NCI-H2107 treated with DMSO at 0.1 percent for 48 hours (cell line): ENCODE measurements at regions not wholly inside any gene's neighbourhood (a gene's known extent, or its start where the extent isn't known, plus 50 kb on each side); places are given as distances from the start of the nearest gene placed in this dataset.

Experiments
- DNase-seq: peaks from one replicate; lab custom pipeline; 2025; ENCODE audit not compliant: unreplicated experiment; lab: John Stamatoyannopoulos, UW

DNA sequence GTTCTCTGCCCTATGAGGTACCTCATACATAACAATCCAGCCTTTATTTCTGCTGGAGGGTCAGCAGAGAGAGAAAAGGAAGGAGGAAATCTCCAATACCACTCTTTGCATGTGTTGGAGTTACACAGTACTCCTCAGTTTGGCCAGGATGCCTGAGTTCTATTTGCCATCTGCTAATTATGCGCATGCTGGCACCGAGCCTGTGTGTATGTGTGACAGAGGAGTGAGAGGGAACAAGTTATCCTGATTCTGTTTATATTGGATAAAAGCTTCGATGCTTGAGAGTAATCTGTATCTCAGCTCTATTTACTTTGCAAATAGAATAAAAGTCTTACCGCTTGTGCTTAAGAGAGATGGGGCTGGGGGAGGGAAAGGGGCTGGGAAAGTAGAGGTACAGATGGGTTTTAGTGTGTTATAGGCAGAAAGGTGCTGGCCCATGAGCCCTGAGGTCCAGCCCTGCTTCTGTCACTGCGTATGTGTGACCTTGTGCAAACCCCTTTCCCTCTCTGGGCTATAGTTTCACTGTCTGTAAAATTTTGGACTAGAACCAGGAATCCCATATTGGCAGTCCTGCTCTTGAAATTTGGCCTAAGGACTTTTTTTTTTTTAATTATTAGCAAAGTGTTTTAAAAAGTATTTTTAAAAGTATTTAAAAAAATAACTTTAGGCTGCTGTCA is 54.5 kb upstream of the PLXNA2 start:
- DNase-seq, result peak; percentile 77

DNA sequence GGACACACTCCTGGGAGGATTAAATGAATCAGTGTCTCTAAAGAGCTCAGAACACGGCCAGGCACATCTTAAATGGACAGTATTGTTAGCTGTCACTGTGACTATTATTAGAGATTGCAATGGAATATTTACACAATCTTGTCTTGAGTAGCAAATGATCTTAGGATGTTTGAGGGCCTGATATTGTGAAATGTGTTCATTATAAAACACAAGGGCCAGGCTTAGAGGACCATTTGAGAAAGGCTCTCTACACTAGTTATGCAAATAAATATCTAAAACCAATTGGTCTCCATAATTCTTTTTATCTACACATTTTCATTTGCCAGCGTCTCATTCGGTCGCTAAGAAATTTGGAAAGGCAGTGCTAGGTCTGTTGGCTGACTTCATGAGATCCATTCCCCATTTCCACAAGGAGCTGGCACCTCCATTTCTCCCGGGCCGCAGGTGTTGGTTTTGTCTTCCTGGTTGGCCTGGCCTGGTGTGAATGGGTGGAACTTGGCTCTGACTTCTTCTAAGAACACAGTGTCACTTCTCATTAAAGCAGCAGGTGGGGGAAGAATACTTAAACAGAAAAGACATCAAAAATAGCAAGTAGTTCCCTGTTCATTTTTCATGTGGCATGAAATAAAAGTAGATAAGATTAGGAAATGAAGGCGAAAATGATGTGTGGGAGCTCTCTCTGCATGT is 56.0 kb upstream of the PLXNA2 start:
- no peak for DNase-seq

DNA sequence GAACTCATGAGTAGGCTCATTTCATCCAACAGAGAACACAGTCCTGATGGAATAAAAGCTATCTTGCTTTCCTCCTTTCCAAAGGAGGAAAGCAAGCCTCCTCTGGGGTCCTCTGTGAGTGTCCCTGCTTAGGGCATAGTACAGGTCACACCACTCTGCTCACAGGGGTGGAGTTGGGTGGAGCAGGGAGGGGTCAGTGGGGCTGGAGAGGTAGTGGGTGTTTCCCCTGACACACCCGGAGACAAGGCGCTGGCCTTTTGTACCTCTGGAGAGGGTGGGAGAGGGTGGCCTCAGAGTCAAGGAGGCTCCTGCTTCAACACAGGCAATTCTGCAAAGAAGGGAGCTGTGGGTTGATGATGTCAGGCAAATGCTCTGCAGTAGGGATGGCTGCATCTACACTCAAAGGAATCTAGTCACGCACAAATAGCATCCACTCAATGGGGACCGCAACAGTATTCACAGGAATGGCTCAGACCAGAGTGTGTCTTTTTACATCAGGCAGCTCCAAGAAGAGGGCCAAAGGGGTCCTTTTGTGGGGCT is 58.6 kb upstream of the PLXNA2 start:
- DNase-seq, result no peak

- no peak for DNase-seq
Observed at GRCh38 chr1:208303743-208304712, 59.8 kb upstream of the PLXNA2 start.

DNA sequence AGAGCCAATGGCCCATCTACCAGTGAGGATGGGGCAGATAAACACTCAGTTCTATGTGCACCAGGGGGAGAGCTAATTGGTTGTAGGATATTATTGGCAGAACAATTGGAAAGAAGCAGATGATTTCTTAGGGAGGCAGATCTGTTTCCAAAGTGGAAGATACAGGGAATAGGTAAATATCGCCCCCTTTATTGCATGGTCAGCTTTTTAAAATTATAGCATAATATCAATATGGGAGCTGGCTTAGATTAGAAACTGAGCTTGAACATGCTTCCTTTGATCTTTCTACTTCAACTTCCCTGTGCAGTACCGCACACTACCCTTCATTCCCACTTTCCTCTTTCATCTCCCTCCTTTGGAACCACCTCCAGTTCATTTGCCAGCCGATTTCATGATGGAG is 64.0 kb upstream of the PLXNA2 start:
- DNase-seq, result no peak

DNA sequence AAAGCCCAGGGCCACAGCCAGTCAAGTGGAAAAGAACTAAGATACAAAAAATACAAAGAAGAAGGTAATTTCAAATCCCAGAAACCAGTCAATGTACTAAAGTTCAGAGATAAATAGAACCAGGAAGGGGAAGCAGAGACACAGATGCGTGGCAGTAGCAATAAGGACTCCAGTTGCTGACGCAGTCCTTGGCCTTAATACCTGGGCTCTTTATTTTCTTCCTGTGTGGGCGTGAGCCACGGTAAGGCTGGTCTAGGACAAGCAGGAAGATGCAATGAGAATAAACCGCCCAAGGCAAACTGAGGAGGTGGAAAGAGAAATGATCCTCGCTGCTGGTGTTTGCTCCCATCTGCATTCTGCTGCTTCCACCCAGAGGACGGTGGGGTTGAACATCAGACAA is 65.6 kb upstream of the PLXNA2 start:
- no peak for DNase-seq

- no peak for DNase-seq
Observed at GRCh38 chr1:208312706-208313105, 68.5 kb upstream of the PLXNA2 start.

GRCh38 chr1:208314431-208314830 is 70.2 kb upstream of the PLXNA2 start:
- no peak for DNase-seq

GRCh38 chr1:208318150-208318734 is 74.1 kb upstream of the PLXNA2 start:
- DNase-seq, result no peak

- no peak for DNase-seq
Observed at GRCh38 chr1:208324005-208324404, 79.8 kb upstream of the PLXNA2 start.

DNA sequence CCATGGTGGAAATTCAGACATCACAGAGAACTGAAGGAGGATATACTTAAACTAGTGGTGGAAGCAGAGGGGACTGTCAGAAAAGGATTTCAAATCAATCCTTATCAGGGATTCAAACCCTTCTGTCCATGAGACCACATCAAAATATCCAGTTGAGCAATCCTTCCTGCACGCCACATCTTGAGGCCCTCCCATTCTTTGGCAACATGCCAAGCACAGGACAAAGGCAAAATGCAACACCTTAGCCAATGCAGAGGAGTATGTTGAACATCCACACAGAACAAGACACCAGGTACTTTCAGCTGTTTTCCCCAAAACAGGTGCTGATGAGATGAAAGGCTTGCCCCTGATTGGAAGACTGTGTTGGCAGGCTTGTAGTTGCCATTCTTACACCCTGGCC is 81.8 kb upstream of the PLXNA2 start:
- no peak for DNase-seq

DNA sequence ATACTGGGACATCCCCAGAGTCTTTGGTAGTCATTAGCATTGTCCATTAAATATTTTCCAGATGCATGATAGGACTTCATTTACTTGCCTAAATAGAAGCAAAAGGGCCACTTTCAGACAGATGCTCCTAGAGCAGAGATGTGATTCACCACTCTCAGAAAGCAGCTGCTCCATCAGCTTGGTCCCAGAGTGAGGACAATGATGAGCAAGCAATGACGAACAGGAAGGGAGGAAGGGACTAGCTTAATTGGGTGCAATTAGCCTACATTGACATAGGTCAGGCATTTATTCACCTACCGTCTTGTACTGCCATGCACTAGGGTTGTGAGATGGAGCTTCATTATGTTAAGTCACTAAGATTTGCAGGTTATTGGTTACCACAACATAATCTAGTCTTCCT is 85.1 kb upstream of the PLXNA2 start:
- no peak for DNase-seq

- DNase-seq, result no peak
Observed at GRCh38 chr1:208332036-208332773, 88.0 kb upstream of the PLXNA2 start.

DNA sequence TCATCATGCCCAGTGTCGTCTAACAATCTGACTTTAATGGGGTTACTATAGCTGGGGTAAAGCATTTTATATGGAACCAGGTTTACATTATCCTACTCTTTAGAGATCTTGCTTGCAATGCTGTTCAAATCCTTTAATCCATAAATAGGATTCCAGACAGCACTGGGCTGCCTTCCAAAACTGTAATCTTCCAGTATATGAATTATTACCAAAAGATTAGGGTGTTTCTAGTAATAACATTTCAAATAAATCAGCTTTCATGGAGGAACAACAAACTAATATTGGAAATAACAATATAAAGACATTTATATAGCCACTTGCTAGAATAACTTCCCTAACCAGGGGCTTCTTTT is 88.6 kb upstream of the PLXNA2 start:
- no peak for DNase-seq

- DNase-seq, result no peak
Observed at GRCh38 chr1:208333676-208334075, 89.5 kb upstream of the PLXNA2 start.

- no peak for DNase-seq
Observed at GRCh38 chr1:208335371-208336136, 91.4 kb upstream of the PLXNA2 start.

GRCh38 chr1:208336137-208336518 is 91.9 kb upstream of the PLXNA2 start:
- no peak for DNase-seq

GRCh38 chr1:208339911-208340310 is 95.7 kb upstream of the PLXNA2 start:
- DNase-seq, result no peak

DNA sequence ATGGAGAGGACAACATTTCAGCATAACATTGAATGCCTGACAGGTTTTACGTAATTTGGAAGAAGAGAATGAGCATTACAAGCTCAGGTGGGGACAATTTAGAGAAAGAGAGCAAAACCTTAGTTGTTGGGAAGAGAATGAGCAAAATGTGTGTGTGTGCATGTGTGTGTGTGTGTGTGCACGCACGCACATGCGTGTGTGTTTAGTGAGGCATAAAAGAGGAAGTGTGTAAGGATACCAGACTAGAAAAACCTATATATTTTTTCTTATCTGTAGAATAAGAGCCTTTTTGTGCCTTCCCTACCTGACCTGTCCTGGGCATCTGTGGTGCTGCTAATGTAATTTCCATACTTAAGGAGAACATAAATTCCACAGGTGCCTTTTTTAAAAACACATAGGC is 99.0 kb upstream of the PLXNA2 start:
- no peak for DNase-seq
